Central memory CD8-positive, alpha-beta T cell (primary cell): ENCODE measurements at regions not wholly inside any gene's neighbourhood (a gene's known extent, or its start where the extent isn't known, plus 50 kb on each side); places are given as distances from the start of the nearest gene placed in this dataset.

Experiments
- ATAC-seq: fragments of 150-1000 bp; cut with Tn5 transposase; replicated peaks from 2 replicates; pipeline ENCODE4 v1.10.0; 2022; ENCODE audit warnings: mild to moderate bottlenecking, moderate FRiP score, moderate number of reproducible peaks; ENCODE audit not compliant: poor library complexity, severe bottlenecking; ENCODE audit errors: extremely low read depth
- DNase-seq, 2 donors: peaks; one replicate each; pipeline ENCODE4 v3.0.0; 2021; ENCODE audit warnings: low spot score in 2 of 2
- H3K27ac Mint-ChIP-seq: one replicate; pipeline ENCODE4 v1.8.0; 2022; ENCODE audit warnings: low read depth, mild to moderate bottlenecking, moderate library complexity, mixed read lengths
- H3K27me3 Mint-ChIP-seq: one replicate; pipeline ENCODE4 v1.8.0; 2022; ENCODE audit warnings: mixed read lengths
- H3K36me3 Mint-ChIP-seq: one replicate; pipeline ENCODE4 v1.8.0; 2022; ENCODE audit warnings: mild to moderate bottlenecking, moderate library complexity, mixed read lengths; ENCODE audit not compliant: insufficient read depth
- H3K4me1 Mint-ChIP-seq: one replicate; pipeline ENCODE4 v1.8.0; 2022; ENCODE audit warnings: mixed read lengths
- H3K4me3 Mint-ChIP-seq: one replicate; pipeline ENCODE4 v1.8.0; 2022; ENCODE audit warnings: mild to moderate bottlenecking, moderate library complexity, mixed read lengths
- H3K9me3 Mint-ChIP-seq: one replicate; pipeline ENCODE4 v1.8.0; 2022; ENCODE audit warnings: mixed read lengths

- DNase-seq (no peak), ATAC-seq (no peak)
- peaks cover 5% of the 10 kb centered on the region for H3K36me3 Mint-ChIP-seq
- H3K4me1 Mint-ChIP-seq, result peaks cover 10% of the 10 kb centered on the region
- H3K4me3 Mint-ChIP-seq, result no peak overlapping the region
- peaks cover 13% of the 10 kb centered on the region for H3K9me3 Mint-ChIP-seq
- H3K27me3 Mint-ChIP-seq, result no peaks in the 10 kb centered on the region
- H3K27ac Mint-ChIP-seq, result no peak overlapping the region
These were observed 293.5 kb upstream of the SLC39A10 start for GRCh38 chr2:195363496-195363895.

GRCh38 chr2:195360242-195360641 lies 296.8 kb upstream of the SLC39A10 start:
- Mint-ChIP-seq H3K9me3 (peaks cover 8% of the 10 kb centered on the region), H3K4me1 (peaks cover 10% of the 10 kb centered on the region), H3K36me3 (peaks cover 3% of the 10 kb centered on the region), H3K4me3 (no peak overlapping the region), H3K27ac (no peak overlapping the region), H3K27me3 (no peaks in the 10 kb centered on the region)
- DNase-seq, result no peak
- no peak for ATAC-seq

GRCh38 chr2:195359043-195359735 lies 297.8 kb upstream of the SLC39A10 start:
- no peak overlapping the region for H3K4me3 Mint-ChIP-seq
- peaks cover 10% of the 10 kb centered on the region for H3K4me1 Mint-ChIP-seq
- no peaks in the 10 kb centered on the region for H3K36me3 Mint-ChIP-seq
- no peak for DNase-seq
- no peaks in the 10 kb centered on the region for H3K27me3 Mint-ChIP-seq
- no peak overlapping the region for H3K27ac Mint-ChIP-seq
- no peaks in the 10 kb centered on the region for H3K9me3 Mint-ChIP-seq
- no peak for ATAC-seq

GRCh38 chr2:195356920-195357440 lies 300.0 kb upstream of the SLC39A10 start:
- no peak for DNase-seq

GRCh38 chr2:195356026-195356425 lies 301.0 kb upstream of the SLC39A10 start:
- DNase-seq, result no peak
- ATAC-seq, result no peak
- H3K27ac Mint-ChIP-seq, result no peak overlapping the region
- no peaks in the 10 kb centered on the region for H3K36me3 Mint-ChIP-seq
- no peaks in the 10 kb centered on the region for H3K9me3 Mint-ChIP-seq
- no peaks in the 10 kb centered on the region for H3K27me3 Mint-ChIP-seq
- no peak overlapping the region for H3K4me3 Mint-ChIP-seq
- peaks cover 10% of the 10 kb centered on the region for H3K4me1 Mint-ChIP-seq

More at GRCh38 chr2:195356920-195357440, 300.0 kb upstream of the SLC39A10 start:
- no peaks in the 10 kb centered on the region for H3K9me3 Mint-ChIP-seq
- no peaks in the 10 kb centered on the region for H3K36me3 Mint-ChIP-seq
- no peaks in the 10 kb centered on the region for H3K27me3 Mint-ChIP-seq
- H3K4me1 Mint-ChIP-seq, result peaks cover 10% of the 10 kb centered on the region
- H3K27ac Mint-ChIP-seq, result no peak overlapping the region
- H3K4me3 Mint-ChIP-seq, result no peak overlapping the region
- ATAC-seq, result no peak

GRCh38 chr2:195352581-195352980 lies 304.4 kb upstream of the SLC39A10 start:
- ATAC-seq (no peak), DNase-seq (no peak)
- no peaks in the 10 kb centered on the region for H3K27me3 Mint-ChIP-seq
- H3K36me3 Mint-ChIP-seq, result no peaks in the 10 kb centered on the region
- no peak overlapping the region for H3K27ac Mint-ChIP-seq
- H3K4me3 Mint-ChIP-seq, result no peak overlapping the region
- no peaks in the 10 kb centered on the region for H3K9me3 Mint-ChIP-seq
- H3K4me1 Mint-ChIP-seq, result no peaks in the 10 kb centered on the region

- Mint-ChIP-seq H3K36me3 (no peaks in the 10 kb centered on the region), H3K4me1 (no peaks in the 10 kb centered on the region), H3K4me3 (no peak overlapping the region), H3K9me3 (no peaks in the 10 kb centered on the region), H3K27ac (no peak overlapping the region), H3K27me3 (no peaks in the 10 kb centered on the region)
- DNase-seq (no peak), ATAC-seq (no peak)
These were observed 313.0 kb upstream of the SLC39A10 start for GRCh38 chr2:195343942-195344530.

GRCh38 chr2:195343540-195343939 lies 313.5 kb upstream of the SLC39A10 start:
- DNase-seq (no peak), ATAC-seq (no peak)
- Mint-ChIP-seq H3K9me3 (no peaks in the 10 kb centered on the region), H3K27me3 (no peaks in the 10 kb centered on the region), H3K27ac (no peak overlapping the region), H3K4me1 (no peaks in the 10 kb centered on the region), H3K4me3 (no peak overlapping the region), H3K36me3 (no peaks in the 10 kb centered on the region)

GRCh38 chr2:195342061-195342460 lies 315.0 kb upstream of the SLC39A10 start:
- H3K4me1 Mint-ChIP-seq, result no peaks in the 10 kb centered on the region
- no peak overlapping the region for H3K4me3 Mint-ChIP-seq
- H3K9me3 Mint-ChIP-seq, result no peaks in the 10 kb centered on the region
- H3K27me3 Mint-ChIP-seq, result no peaks in the 10 kb centered on the region
- DNase-seq, result no peak
- ATAC-seq, result no peak
- H3K36me3 Mint-ChIP-seq, result no peaks in the 10 kb centered on the region
- no peak overlapping the region for H3K27ac Mint-ChIP-seq

- ATAC-seq (no peak), DNase-seq (no peak)
- Mint-ChIP-seq H3K27me3 (no peaks in the 10 kb centered on the region), H3K27ac (no peak overlapping the region), H3K4me3 (no peak overlapping the region), H3K4me1 (no peaks in the 10 kb centered on the region), H3K36me3 (no peaks in the 10 kb centered on the region), H3K9me3 (no peaks in the 10 kb centered on the region)
These were observed 318.2 kb upstream of the SLC39A10 start for GRCh38 chr2:195338856-195339255.

- Mint-ChIP-seq H3K4me3 (no peak overlapping the region), H3K9me3 (no peaks in the 10 kb centered on the region), H3K4me1 (no peaks in the 10 kb centered on the region), H3K36me3 (no peaks in the 10 kb centered on the region), H3K27ac (no peak overlapping the region), H3K27me3 (no peaks in the 10 kb centered on the region)
- ATAC-seq (no peak), DNase-seq (no peak)
These were observed 319.4 kb upstream of the SLC39A10 start for GRCh38 chr2:195337597-195337996.

GRCh38 chr2:195333869-195334268 lies 323.2 kb upstream of the SLC39A10 start:
- Mint-ChIP-seq H3K4me3 (no peak overlapping the region), H3K27ac (no peak overlapping the region), H3K36me3 (no peaks in the 10 kb centered on the region), H3K4me1 (no peaks in the 10 kb centered on the region), H3K27me3 (peaks cover 8% of the 10 kb centered on the region), H3K9me3 (no peaks in the 10 kb centered on the region)
- no peak for ATAC-seq
- no peak for DNase-seq

- Mint-ChIP-seq H3K27ac (no peak overlapping the region), H3K4me3 (no peak overlapping the region), H3K27me3 (peaks cover 21% of the 10 kb centered on the region), H3K4me1 (no peaks in the 10 kb centered on the region), H3K9me3 (no peaks in the 10 kb centered on the region), H3K36me3 (no peaks in the 10 kb centered on the region)
- DNase-seq (no peak), ATAC-seq (no peak)
These were observed 325.1 kb upstream of the SLC39A10 start for GRCh38 chr2:195331966-195332365.
